H7 (cell line): ENCODE measurements at regions not wholly inside any gene's neighbourhood (a gene's known extent, or its start where the extent isn't known, plus 50 kb on each side); places are given as distances from the start of the nearest gene placed in this dataset.
"Not testable (repeated sequence)": the region's sequence is repeated elsewhere in the genome, so short reads cannot be mapped to it uniquely, and the experiment has no call there.

ENCODE experiments used
- DNase-seq: peaks from one replicate; pipeline ENCODE4 v3.0.0; 2012
- H3K27me3 ChIP-seq: 2 replicates; pipeline ENCODE4 v1.6.0; 2011; ENCODE audit warnings: mild to moderate bottlenecking, low read length; ENCODE audit not compliant: control insufficient read depth, insufficient read depth
- H3K36me3 ChIP-seq: replicated peaks from 2 replicates; pipeline ENCODE4 v1.5.1; 2011; ENCODE audit warnings: low read length; ENCODE audit not compliant: control insufficient read depth, insufficient read depth
- H3K4me3 ChIP-seq: 2 replicates; pipeline ENCODE4 v1.5.1; 2011; ENCODE audit warnings: low read depth, mild to moderate bottlenecking, control low read depth, low read length, moderate library complexity; ENCODE audit not compliant: insufficient read depth

DNA sequence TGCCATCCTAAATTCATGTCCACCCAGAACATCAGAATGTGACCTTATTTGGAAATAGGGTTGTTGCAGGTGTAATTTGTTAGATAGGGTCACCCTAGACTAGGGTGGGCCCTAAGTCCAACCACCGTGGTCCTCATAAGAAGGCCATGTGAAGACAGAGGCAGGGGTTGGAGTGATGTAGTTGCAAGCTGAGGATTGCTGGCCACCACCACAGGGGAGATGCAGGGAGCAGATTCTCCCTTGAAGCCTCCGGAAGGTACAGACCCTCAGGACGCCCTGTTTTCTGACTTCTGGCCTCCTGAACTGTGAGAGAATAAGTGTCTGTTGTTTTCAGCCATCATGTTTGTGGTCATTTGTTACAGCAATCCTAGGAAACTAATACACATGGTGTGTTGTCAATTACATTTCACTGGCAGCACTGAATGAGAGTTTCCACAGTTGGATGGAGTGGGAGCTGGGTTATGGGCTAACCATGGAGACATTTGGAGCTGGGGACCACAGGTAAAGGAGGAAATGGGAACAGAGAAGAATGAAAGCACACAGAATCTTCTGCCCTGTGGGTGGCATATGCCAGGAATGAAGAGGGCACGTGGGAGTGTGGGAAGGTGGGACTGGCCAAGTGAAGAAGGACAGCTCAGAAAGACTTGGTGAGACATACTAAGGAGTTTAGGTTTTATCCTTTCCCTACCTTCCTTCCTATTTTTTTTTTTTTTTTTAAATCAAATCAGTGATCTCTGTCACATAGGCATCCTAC lies 266.0 kb downstream of the MYCN start:
- DNase-seq, result no peak
- no peaks in the 10 kb centered on the region for H3K27me3 ChIP-seq
- no peak overlapping the region for H3K4me3 ChIP-seq
- H3K36me3 ChIP-seq, result no peaks in the 10 kb centered on the region

DNA sequence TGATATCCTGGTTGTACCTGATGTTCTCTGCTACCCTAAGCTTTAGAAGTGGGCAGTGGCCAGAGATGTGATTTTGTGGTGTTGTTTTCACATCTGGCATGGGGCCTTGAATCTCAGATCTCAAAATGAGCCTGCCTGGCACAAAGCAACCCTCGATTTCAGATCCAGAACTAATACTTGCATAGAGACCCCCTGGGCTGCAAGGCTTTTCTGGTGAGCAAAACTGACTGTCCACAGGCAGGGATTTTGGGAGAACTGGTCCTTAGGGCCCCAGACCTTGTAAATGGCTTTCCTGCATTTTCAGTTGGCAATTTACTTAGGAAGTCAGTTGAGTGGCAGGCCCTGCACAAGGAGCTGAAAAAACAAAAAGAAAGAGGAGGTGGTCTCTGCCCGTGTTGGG lies 265.3 kb downstream of the MYCN start:
- no peaks in the 10 kb centered on the region for H3K36me3 ChIP-seq
- no peak overlapping the region for H3K4me3 ChIP-seq
- no peaks in the 10 kb centered on the region for H3K27me3 ChIP-seq
- no peak for DNase-seq

GRCh38 chr2:16204886-16205620 lies 264.7 kb downstream of the MYCN start:
- H3K36me3 ChIP-seq, result no peaks in the 10 kb centered on the region
- DNase-seq, result no peak
- no peak overlapping the region for H3K4me3 ChIP-seq
- no peaks in the 10 kb centered on the region for H3K27me3 ChIP-seq

DNA sequence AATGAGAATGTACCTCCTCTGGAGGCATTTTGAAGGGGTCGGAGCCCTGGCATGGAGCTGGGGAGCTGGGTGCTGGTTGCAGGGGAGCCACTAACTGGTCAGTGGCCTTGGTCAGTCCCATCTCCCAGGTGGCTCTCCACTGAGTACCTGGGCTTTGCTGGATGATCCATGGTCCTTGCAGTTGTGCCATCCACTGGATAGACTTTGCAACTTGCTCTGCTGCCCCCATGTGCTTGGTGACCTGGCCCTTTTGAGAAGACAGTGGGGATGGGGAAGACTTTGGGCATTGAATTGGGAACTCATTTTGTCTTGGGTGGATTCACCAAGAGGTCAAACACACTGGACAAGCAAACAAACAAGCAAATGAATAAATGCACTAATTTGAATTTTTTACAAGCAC lies 263.9 kb downstream of the MYCN start:
- H3K36me3 ChIP-seq, result no peaks in the 10 kb centered on the region
- DNase-seq, result no peak
- H3K4me3 ChIP-seq, result no peak overlapping the region
- no peaks in the 10 kb centered on the region for H3K27me3 ChIP-seq

- DNase-seq, result no peak
- H3K4me3 ChIP-seq, result no peak overlapping the region
- H3K36me3 ChIP-seq, result no peaks in the 10 kb centered on the region
- H3K27me3 ChIP-seq, result no peaks in the 10 kb centered on the region
Measured at GRCh38 chr2:16203691-16204090, 263.3 kb downstream of the MYCN start.

- H3K27me3 ChIP-seq, result no peaks in the 10 kb centered on the region
- no peak for DNase-seq
- no peaks in the 10 kb centered on the region for H3K36me3 ChIP-seq
- no peak overlapping the region for H3K4me3 ChIP-seq
Measured at GRCh38 chr2:16203069-16203468, 262.7 kb downstream of the MYCN start.

- Histone ChIP-seq H3K4me3 (no peak overlapping the region), H3K27me3 (no peaks in the 10 kb centered on the region), H3K36me3 (no peaks in the 10 kb centered on the region)
- no peak for DNase-seq
Measured at GRCh38 chr2:16202266-16203020, 262.1 kb downstream of the MYCN start.

DNA sequence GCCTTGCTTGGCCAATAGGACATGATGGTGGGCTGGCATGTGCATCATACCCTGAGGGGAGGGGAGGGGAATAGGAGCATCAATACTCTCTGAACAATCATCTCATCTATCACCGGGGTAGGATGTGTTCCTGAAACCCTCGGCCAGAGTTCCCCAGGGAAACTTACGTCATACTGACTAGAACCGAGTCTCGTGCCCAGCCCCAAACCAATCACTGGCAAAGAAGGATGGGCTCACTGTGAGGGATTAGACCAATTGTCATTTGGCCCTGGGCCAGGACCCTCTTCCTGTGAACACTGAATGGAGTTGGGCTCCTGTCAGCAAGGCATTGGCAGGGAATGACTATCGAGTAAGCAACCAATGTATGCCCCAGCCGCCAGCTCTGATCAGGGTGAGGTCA lies 261.5 kb downstream of the MYCN start:
- Histone ChIP-seq H3K36me3 (no peaks in the 10 kb centered on the region), H3K4me3 (no peak overlapping the region)
- no peak for DNase-seq

DNA sequence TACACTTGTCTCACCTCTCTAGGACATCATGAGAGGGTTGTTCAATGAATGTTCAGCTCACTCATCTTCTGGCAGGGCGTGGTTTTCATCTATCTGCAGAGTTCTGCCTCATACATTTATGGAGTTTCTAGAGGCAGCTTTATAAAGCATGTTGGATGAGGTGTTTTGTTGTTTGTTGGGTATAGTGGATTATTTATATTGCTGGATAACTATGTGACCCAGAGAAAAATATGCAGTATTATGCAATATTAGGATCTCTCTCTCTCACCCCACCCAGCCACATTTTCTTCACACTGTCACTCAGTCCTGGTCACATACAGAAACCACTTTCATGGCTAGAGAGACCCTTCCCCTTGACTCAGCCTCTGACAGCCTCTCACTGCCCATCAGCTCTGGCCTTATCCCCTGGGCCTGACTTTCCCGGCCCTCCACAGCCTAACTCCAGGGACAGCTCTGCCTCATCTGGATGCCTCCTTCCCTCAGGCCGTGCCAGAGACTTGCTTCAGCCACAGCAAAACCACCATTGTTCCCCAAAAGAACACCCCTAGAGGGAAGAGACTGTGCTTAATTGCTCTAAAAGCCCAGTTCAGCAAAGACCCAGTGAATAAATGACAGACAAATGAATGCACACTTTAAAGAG lies 260.3 kb downstream of the MYCN start:
- no peak for DNase-seq
- H3K27me3 ChIP-seq, result no peaks in the 10 kb centered on the region
- H3K36me3 ChIP-seq, result no peaks in the 10 kb centered on the region
- no peak overlapping the region for H3K4me3 ChIP-seq

More for the DNA sequence above, 261.5 kb downstream of the MYCN start:
- H3K27me3 ChIP-seq, result no peaks in the 10 kb centered on the region

GRCh38 chr2:16199882-16200553 lies 259.7 kb downstream of the MYCN start:
- no peak for DNase-seq
- Histone ChIP-seq H3K36me3 (no peaks in the 10 kb centered on the region), H3K27me3 (no peaks in the 10 kb centered on the region)

DNA sequence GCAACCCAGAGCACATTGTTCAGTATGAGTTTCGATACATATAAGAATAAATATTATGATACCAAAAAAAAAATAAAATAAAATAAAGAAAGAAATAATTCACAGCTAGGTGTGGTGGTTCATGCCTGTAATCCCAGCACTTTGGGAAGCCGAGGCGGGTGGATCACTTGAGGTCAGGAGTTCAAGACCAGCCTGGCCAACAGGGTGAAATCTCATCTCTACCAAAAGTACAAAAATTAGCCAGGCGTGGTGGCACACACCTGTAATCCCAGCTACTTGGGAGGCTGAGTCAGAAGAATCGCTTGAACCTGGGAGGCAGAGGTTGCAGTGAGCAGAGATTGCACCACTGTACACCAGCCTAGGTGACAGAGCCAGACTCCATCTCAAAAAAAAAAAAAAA lies 258.9 kb downstream of the MYCN start:
- not testable (repeated sequence) for H3K27me3 ChIP-seq, H3K36me3 ChIP-seq, DNase-seq, H3K4me3 ChIP-seq

More at GRCh38 chr2:16199882-16200553, 259.7 kb downstream of the MYCN start:
- H3K4me3 ChIP-seq, result no peak overlapping the region

GRCh38 chr2:16198166-16198912 lies 258.0 kb downstream of the MYCN start:
- Histone ChIP-seq H3K36me3 (no peaks in the 10 kb centered on the region), H3K4me3 (no peak overlapping the region), H3K27me3 (no peaks in the 10 kb centered on the region)
- DNase-seq, result no peak

- no peaks in the 10 kb centered on the region for H3K36me3 ChIP-seq
- DNase-seq, result no peak
- H3K27me3 ChIP-seq, result no peaks in the 10 kb centered on the region
- H3K4me3 ChIP-seq, result no peak overlapping the region
Measured at GRCh38 chr2:16197504-16198147, 257.3 kb downstream of the MYCN start.
